Ecto neural progenitor cell (in vitro differentiated cells): ENCODE measurements at regions not wholly inside any gene's neighbourhood (a gene's known extent, or its start where the extent isn't known, plus 50 kb on each side); places are given as distances from the start of the nearest gene placed in this dataset.

ENCODE experiments used
- DNase-seq: peaks from one replicate; pipeline ENCODE4 v3.0.0-alpha.2; 2018; ENCODE audit warnings: low spot score

GRCh38 chr15:46110755-46111154 lies 475.9 kb downstream of the SQOR start:
- no peak for DNase-seq

- no peak for DNase-seq
Measured at GRCh38 chr15:46111730-46112129, 476.9 kb downstream of the SQOR start.

- no peak for DNase-seq
Measured at GRCh38 chr15:46117071-46117470, 482.2 kb downstream of the SQOR start.

GRCh38 chr15:46120713-46121112 lies 485.9 kb downstream of the SQOR start:
- DNase-seq, result no peak

GRCh38 chr15:46121441-46121840 lies 486.6 kb downstream of the SQOR start:
- DNase-seq, result no peak

- no peak for DNase-seq
Measured at GRCh38 chr15:46126581-46126980, 491.8 kb downstream of the SQOR start.

- DNase-seq, result no peak
Measured at GRCh38 chr15:46127361-46127874, 492.6 kb downstream of the SQOR start.

- DNase-seq, result no peak
Measured at GRCh38 chr15:46129145-46129544, 494.3 kb downstream of the SQOR start.

- DNase-seq, result no peak
Measured at GRCh38 chr15:46131876-46132275, 497.0 kb downstream of the SQOR start.

GRCh38 chr15:46137443-46137842 lies 502.6 kb downstream of the SQOR start:
- no peak for DNase-seq

- no peak for DNase-seq
Measured at GRCh38 chr15:46146002-46146401, 511.2 kb downstream of the SQOR start.

- no peak for DNase-seq
Measured at GRCh38 chr15:46146915-46147314, 512.1 kb downstream of the SQOR start.

- DNase-seq, result no peak
Measured at GRCh38 chr15:46151786-46152185, 517.0 kb downstream of the SQOR start.

GRCh38 chr15:46166750-46167149 lies 531.9 kb downstream of the SQOR start:
- no peak for DNase-seq

GRCh38 chr15:46170326-46170725 lies 535.5 kb downstream of the SQOR start:
- no peak for DNase-seq

- DNase-seq, result no peak
Measured at GRCh38 chr15:46174122-46174521, 539.3 kb downstream of the SQOR start.

- DNase-seq, result no peak
Measured at GRCh38 chr15:46177219-46177618, 542.4 kb downstream of the SQOR start.

GRCh38 chr15:46178138-46178537 lies 543.3 kb downstream of the SQOR start:
- DNase-seq, result no peak

GRCh38 chr15:46207341-46207740 lies 572.5 kb downstream of the SQOR start:
- no peak for DNase-seq

- DNase-seq, result no peak
Measured at GRCh38 chr15:46213551-46213950, 578.7 kb downstream of the SQOR start.

GRCh38 chr15:46222826-46223225 lies 588.0 kb downstream of the SQOR start:
- no peak for DNase-seq

GRCh38 chr15:46229263-46229662 lies 594.4 kb downstream of the SQOR start:
- DNase-seq, result no peak

GRCh38 chr15:46231786-46232185 lies 597.0 kb downstream of the SQOR start:
- no peak for DNase-seq

- DNase-seq, result no peak
Measured at GRCh38 chr15:46232471-46232870, 597.6 kb downstream of the SQOR start.

GRCh38 chr15:46242935-46243334 lies 608.1 kb downstream of the SQOR start:
- no peak for DNase-seq
